C4-2B (cell line): ENCODE measurements at regions not wholly inside any gene's neighbourhood (a gene's known extent, or its start where the extent isn't known, plus 50 kb on each side); places are given as distances from the start of the nearest gene placed in this dataset.

ENCODE experiments used
- H3K27ac ChIP-seq: fragments of 450-650 bp; 2 replicates; pipeline ENCODE4 v1.5.1; 2017
- ZFX ChIP-seq: fragments of 450-650 bp; IDR thresholded peaks from 2 replicates; pipeline ENCODE4 v1.6.1; 2017
- TF ChIP-seq, protein P1 (sequence below): fragments of 450-650 bp; conservative IDR thresholded peaks from 2 replicates; pipeline ENCODE4 v1.5.1; 2017; ENCODE audit warnings: mild to moderate bottlenecking

DNA sequence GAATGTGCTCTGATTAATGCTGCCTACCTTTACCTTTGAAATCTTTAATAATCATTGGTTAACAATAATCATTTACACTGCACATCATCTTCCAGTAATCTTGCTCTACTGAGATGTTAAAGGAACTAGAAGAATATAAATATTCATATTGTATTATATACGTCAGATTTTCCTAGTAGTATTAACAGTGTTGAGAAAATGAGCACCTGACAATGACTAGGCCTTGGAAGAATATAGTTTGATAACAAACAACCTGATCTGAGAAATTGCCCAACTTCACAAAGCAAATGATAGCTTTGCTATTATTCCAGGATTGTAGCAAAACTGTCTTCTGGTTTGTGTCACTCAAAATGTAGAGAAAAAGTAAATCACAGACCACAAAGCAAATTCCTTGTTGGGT, 467.1 kb downstream of the NOVA1 start:
- no peak for TF ChIP-seq ZFX
- TF ChIP-seq, protein P1, sequence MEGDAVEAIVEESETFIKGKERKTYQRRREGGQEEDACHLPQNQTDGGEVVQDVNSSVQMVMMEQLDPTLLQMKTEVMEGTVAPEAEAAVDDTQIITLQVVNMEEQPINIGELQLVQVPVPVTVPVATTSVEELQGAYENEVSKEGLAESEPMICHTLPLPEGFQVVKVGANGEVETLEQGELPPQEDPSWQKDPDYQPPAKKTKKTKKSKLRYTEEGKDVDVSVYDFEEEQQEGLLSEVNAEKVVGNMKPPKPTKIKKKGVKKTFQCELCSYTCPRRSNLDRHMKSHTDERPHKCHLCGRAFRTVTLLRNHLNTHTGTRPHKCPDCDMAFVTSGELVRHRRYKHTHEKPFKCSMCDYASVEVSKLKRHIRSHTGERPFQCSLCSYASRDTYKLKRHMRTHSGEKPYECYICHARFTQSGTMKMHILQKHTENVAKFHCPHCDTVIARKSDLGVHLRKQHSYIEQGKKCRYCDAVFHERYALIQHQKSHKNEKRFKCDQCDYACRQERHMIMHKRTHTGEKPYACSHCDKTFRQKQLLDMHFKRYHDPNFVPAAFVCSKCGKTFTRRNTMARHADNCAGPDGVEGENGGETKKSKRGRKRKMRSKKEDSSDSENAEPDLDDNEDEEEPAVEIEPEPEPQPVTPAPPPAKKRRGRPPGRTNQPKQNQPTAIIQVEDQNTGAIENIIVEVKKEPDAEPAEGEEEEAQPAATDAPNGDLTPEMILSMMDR: no peak
- H3K27ac ChIP-seq: no peak overlapping the region

GRCh38 chr14:26128931-26129671, 468.7 kb downstream of the NOVA1 start:
- no peak for TF ChIP-seq ZFX
- TF ChIP-seq, protein P1: no peak
- no peak overlapping the region for H3K27ac ChIP-seq

- TF ChIP-seq, protein P1: no peak
- no peak for TF ChIP-seq ZFX
- H3K27ac ChIP-seq: no peak overlapping the region
Observed at GRCh38 chr14:26124896-26125438, 472.9 kb downstream of the NOVA1 start.

GRCh38 chr14:26123459-26123858, 474.4 kb downstream of the NOVA1 start:
- no peak overlapping the region for H3K27ac ChIP-seq
- TF ChIP-seq ZFX: no peak
- TF ChIP-seq, protein P1: no peak

DNA sequence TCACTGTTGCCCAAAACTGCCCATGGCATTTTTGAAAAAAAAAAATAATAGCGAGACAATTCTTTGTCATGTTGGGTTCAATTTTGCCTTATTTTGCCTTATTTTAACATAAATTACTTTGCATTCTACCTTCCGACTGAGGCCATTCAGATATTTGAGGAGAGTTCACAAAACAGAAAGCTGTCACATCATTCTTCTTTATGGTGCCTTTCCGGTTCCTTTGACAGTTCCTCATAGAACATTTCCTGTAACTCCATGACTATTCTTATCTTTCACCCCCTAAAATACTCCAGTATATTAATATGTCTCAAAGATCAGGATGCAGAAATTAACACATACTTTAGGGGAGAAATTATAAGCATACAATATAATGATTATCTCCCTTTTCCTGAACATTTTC, 476.7 kb downstream of the NOVA1 start:
- H3K27ac ChIP-seq: no peak overlapping the region
- TF ChIP-seq ZFX: no peak
- TF ChIP-seq, protein P1: no peak

DNA sequence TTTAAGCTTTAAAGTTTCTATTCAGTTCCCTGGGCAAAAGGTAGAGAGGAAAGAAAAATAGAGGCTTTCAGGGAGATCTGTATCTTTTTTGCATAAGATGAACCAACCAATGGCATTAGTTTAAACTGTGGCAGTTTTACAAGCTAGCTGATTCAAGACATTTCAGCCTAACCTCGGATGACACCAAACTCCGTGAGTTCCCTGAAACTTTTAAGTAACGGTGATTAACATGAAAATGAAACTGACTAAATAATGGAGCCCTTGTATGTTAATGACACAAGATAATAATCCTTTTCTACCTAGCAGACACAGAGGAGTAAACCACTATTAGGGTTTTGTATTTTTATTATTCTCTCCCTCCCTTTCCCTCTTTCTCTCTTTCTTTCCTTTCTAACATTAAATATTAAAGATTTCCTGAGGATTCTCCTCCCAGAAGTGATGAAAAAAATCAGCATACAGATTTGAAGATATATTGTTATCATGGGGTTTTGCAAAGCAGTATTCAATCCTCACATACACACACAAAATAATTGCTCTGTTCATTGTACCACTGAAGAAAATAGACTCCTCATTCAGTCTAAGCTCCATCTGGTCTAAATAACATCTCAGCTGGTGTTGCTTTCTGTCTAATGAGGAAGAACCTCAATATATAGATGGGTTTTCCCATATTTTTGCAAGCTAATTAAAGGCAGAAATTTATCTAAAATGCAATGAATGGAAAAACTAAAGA, 483.8 kb downstream of the NOVA1 start:
- no peak overlapping the region for H3K27ac ChIP-seq
- TF ChIP-seq, protein P1: no peak
- no peak for TF ChIP-seq ZFX

DNA sequence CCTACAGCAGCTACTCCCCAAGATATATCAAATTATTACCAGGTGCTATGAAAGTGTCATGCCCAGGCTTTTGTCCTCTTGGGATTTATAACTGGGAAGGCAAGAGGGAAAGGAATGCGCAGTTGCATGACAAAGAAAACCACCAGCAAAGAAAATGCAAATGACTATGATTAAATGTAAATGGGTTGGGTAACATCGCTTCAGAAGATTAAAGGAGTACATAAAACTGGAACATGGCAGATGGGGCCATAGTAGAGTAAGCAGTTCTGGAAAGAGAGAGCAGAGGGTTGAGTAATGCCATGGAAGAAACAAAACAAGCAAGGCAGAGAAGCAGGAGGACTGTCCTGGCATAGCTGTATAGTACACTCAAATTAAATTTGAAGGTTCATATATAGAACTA, 493.1 kb downstream of the NOVA1 start:
- no peak for TF ChIP-seq ZFX
- TF ChIP-seq, protein P1: no peak
- no peak overlapping the region for H3K27ac ChIP-seq
